GM21381 (cell line): ENCODE measurements at regions not wholly inside any gene's neighbourhood (a gene's known extent, or its start where the extent isn't known, plus 50 kb on each side); places are given as distances from the start of the nearest gene placed in this dataset.
"Not testable (repeated sequence)": the region's sequence is repeated elsewhere in the genome, so short reads cannot be mapped to it uniquely, and the experiment has no call there.

Experiments
- ATAC-seq: cut with Tn5 transposase; IDR thresholded peaks from one replicate; pipeline ENCODE4 v1.9.1; 2021; ENCODE audit warnings: mild to moderate bottlenecking, moderate library complexity; ENCODE audit not compliant: unreplicated experiment

GRCh38 chr9:39463696-39464095 is 108.2 kb downstream of the SPATA31A1 start:
- ATAC-seq = not testable (repeated sequence)

GRCh38 chr9:39464122-39464777 is 108.8 kb downstream of the SPATA31A1 start:
- peak; percentile 99 for ATAC-seq

GRCh38 chr9:39474499-39474898 is 119.0 kb downstream of the SPATA31A1 start:
- peak; percentile 99 for ATAC-seq

GRCh38 chr9:39483073-39483472 is 127.6 kb downstream of the SPATA31A1 start:
- not testable (repeated sequence) for ATAC-seq

GRCh38 chr9:39483880-39484279 is 128.4 kb downstream of the SPATA31A1 start:
- peak; percentile 18 for ATAC-seq

- ATAC-seq = peak; percentile 87
Measured at GRCh38 chr9:39484292-39484691, 128.8 kb downstream of the SPATA31A1 start.

- not testable (repeated sequence) for ATAC-seq
Measured at GRCh38 chr9:39487477-39487876, 132.0 kb downstream of the SPATA31A1 start.

- ATAC-seq = not testable (repeated sequence)
Measured at GRCh38 chr9:39496248-39496647, 140.8 kb downstream of the SPATA31A1 start.

GRCh38 chr9:39503178-39503577 is 147.7 kb downstream of the SPATA31A1 start:
- ATAC-seq = not testable (repeated sequence)

- not testable (repeated sequence) for ATAC-seq
Measured at GRCh38 chr9:39527387-39528029, 172.0 kb downstream of the SPATA31A1 start.

GRCh38 chr9:39532597-39532996 is 177.1 kb downstream of the SPATA31A1 start:
- ATAC-seq = not testable (repeated sequence)

- ATAC-seq = not testable (repeated sequence)
Measured at GRCh38 chr9:39533001-39533762, 177.7 kb downstream of the SPATA31A1 start.

- ATAC-seq = not testable (repeated sequence)
Measured at GRCh38 chr9:39533763-39534548, 178.5 kb downstream of the SPATA31A1 start.

- ATAC-seq = not testable (repeated sequence)
Measured at GRCh38 chr9:39534897-39535296, 179.4 kb downstream of the SPATA31A1 start.

- not testable (repeated sequence) for ATAC-seq
Measured at GRCh38 chr9:39542157-39542556, 186.7 kb downstream of the SPATA31A1 start.

GRCh38 chr9:39545079-39545478 is 189.6 kb downstream of the SPATA31A1 start:
- ATAC-seq = not testable (repeated sequence)

GRCh38 chr9:39550573-39550972 is 195.1 kb downstream of the SPATA31A1 start:
- not testable (repeated sequence) for ATAC-seq

GRCh38 chr9:39551544-39551943 is 196.1 kb downstream of the SPATA31A1 start:
- ATAC-seq = not testable (repeated sequence)

GRCh38 chr9:39552242-39552881 is 196.9 kb downstream of the SPATA31A1 start:
- not testable (repeated sequence) for ATAC-seq

- ATAC-seq = not testable (repeated sequence)
Measured at GRCh38 chr9:39554352-39554751, 198.9 kb downstream of the SPATA31A1 start.
